UCSD-AML1 (cell line): ENCODE measurements at regions not wholly inside any gene's neighbourhood (a gene's known extent, or its start where the extent isn't known, plus 50 kb on each side); places are given as distances from the start of the nearest gene placed in this dataset.

Experiments
- DNase-seq: peaks from one replicate; lab custom pipeline; 2025; ENCODE audit not compliant: unreplicated experiment; lab: John Stamatoyannopoulos, UW

- DNase-seq, result no peak
Observed at GRCh38 chr11:8340296-8340695, 76.6 kb upstream of the LMO1 start.

GRCh38 chr11:8339592-8340022, 75.9 kb upstream of the LMO1 start:
- no peak for DNase-seq

- DNase-seq, result peak; percentile 46
Observed at GRCh38 chr11:8338138-8338537, 74.5 kb upstream of the LMO1 start.

- DNase-seq, result no peak
Observed at GRCh38 chr11:8337130-8337795, 73.6 kb upstream of the LMO1 start.

DNA sequence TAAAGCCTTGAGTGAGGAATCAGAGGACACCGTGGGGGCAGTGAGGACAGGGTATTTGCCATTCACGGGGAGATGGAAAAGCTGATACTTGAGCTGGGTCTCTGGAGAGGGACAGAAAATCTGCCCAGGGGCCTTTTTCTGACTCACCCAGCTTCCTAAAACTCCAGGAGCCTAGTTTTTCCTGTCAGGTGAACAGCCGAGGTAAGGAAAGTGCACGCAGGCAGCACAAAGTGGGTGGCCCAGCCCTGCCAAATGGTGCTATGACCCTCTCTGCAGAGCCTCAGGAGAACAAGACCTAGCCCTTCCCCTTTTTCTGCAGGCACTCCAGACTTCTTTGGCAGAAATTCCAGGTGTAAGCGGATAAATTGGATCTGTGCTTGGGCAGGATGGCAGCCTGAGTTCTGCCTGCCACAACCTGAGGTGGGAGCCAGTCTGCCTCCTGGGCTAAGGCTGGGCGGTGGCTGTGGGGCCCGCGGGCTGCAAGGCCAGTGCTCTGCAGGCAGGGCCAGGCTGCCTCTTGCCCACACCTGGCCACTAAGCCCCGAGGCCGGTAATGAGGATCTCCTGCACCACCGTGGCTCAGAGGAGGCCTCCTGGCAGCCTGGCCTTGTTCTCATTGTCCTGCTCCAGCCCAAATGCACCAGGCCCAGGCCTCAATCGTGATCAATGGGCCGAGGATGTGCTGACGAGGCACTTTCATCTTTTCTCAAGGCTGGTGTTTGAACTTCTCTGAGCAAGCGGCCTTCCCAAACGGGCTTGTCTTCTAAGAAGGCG, 72.9 kb upstream of the LMO1 start:
- DNase-seq, result no peak

GRCh38 chr11:8335683-8336082, 72.0 kb upstream of the LMO1 start:
- DNase-seq, result no peak

DNA sequence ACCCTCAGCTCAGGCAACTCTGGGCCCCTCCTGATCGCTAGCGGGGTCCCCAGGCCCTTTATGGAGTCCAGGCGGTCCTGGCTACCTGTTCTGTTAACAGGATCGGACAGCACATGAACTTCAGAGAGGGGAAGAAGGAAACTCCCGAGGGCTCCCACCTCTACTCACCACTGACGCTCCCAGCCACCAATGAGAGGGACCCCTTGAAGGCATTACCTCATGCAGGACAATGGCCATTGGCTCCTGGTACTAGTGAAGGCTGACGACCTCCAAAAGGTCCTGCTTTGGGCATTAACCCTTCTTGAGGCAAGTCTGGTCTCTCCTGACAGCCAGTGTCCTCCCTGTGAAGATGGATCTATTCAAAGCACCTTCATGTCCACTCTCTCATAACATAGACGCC, 71.5 kb upstream of the LMO1 start:
- no peak for DNase-seq

GRCh38 chr11:8333811-8334401, 70.2 kb upstream of the LMO1 start:
- DNase-seq, result no peak

DNA sequence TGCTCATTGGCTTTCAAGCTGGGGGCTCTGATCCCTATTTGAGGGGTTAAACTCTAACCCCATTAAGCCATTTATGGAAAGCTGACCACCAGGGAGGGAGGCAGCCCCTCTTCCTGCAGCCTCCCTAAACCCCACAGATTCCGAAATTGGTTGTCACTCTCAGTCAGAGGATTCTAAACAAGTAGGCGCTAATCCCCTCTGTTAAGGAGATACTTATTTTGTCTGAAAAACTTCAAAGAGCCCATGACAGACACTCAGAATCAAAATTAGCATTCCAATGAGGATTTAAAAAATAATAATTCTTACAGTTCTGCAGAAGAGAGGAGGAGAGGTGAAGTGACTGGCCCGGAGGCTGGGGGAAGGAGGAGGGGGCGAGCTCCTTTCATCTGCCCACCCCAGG, 69.7 kb upstream of the LMO1 start:
- DNase-seq, result no peak

- DNase-seq, result no peak
Observed at GRCh38 chr11:8332891-8333290, 69.2 kb upstream of the LMO1 start.

GRCh38 chr11:8332196-8332595, 68.5 kb upstream of the LMO1 start:
- DNase-seq, result peak; percentile 24

DNA sequence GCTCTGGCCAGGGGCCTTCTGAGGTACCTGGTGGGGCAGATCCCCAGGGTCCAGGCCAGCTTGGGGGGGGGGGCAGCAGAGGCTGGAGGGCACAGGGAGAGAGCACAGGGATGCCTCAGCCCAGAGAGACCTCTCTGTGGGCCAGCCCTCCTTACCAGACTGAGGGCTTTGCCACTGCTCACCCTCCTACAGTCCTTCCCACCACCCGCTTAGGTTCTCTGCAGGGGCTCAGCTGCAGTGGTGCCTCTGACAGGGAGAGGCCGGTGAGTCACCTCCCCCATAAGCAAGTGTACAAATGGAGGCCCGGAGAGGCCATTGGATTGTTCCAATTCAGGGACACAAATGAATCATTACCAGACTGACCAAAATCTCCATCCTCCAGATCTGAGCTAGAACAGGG, 68.1 kb upstream of the LMO1 start:
- no peak for DNase-seq

DNA sequence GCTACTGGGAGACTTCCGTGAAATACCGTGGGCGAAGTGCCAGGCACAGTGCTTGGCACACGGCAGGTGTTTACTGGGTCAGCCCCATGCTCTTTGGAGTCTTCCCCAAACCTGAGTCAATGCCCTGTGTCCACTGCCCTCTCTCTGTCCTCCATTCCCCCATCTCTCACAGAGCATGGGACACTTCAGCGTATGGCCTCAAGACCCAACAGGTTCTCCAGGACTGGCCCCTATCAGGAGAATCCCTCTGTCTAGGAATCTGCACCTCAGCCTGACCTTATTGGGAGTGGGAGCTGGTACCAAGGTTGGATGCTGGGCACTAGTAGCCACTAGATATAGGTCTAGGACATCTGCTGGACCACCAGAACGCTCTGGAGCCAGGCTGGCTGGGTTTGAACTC, 67.2 kb upstream of the LMO1 start:
- DNase-seq, result no peak

GRCh38 chr11:8330404-8330803, 66.7 kb upstream of the LMO1 start:
- no peak for DNase-seq

DNA sequence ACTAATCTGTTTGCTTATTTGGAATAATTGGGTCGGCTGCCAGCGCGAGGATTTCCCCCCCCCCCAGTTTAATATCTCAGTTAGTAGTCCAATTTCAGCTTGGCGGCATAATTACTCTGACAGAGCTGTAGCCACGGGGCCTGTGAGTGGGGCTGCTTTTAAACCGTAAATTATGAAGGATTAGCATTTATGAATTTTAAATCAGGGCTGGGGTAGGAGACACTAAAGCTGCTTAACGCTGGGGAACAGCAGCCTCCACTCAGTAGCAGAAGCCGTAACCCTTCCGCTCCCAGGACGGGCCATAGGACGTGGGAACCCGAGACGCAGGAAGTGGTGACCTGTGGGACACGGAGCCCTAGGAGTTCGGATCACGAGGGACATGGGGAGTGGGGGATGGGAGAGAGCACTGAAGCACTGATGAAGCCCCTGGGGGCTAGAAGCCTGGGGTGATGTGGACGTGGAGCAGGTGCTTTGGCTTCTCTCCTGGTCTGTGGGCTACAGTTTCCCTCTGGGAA, 66.2 kb upstream of the LMO1 start:
- no peak for DNase-seq

GRCh38 chr11:8329336-8329735, 65.7 kb upstream of the LMO1 start:
- DNase-seq, result no peak

DNA sequence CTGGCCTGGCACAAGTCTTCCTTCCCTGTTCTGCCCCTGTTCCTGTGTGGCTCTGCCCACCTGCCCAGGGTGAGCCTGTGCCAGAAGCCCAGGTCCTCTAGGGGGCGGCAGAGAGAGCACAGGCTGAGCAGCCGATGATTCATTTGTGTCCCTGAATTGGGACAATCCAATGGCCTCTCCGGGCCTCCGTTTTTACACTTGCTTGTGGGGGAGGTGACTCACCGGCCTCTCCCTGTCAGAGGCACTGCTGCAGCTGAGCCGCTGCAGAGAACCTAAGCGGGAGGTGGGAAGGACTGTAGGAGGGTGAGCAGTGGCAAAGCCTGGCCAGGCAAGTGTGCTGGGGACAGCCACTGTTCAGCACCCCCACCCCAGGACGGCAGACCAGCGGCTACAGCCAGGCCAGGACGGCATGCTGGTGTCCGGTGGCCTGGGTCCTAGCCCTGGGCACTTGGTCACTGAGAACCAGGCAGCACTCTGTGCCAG, 65.2 kb upstream of the LMO1 start:
- DNase-seq, result peak; percentile 74

- no peak for DNase-seq
Observed at GRCh38 chr11:8328231-8328794, 64.6 kb upstream of the LMO1 start.

- no peak for DNase-seq
Observed at GRCh38 chr11:8327761-8328192, 64.1 kb upstream of the LMO1 start.

DNA sequence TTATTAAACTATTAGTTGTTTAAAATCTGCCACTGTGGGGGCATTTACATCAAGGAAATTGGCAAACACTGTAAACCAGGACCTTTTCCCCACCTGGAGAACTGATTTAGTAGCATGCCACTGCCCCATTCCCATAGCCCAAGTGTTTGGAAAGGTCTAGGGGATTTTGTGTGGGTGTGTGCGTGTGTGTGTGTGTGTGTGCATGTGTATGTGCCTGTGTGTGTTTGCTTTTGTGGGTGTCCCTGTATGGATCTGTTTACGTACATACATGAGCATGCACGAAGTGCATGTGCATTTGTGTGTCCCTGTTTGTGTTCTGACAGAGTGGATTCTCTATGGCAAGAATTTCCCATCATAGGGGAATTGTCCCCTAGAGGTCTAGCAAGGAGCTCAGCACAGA, 62.7 kb upstream of the LMO1 start:
- DNase-seq, result no peak

- no peak for DNase-seq
Observed at GRCh38 chr11:8325591-8326304, 62.1 kb upstream of the LMO1 start.
